GM12878 (cell line): ENCODE measurements at regions not wholly inside any gene's neighbourhood (a gene's known extent, or its start where the extent isn't known, plus 50 kb on each side); places are given as distances from the start of the nearest gene placed in this dataset.
A peak's percentile ranks its signal among the peaks of the same experiment; 100 is the strongest.

Experiments
- ATF2 ChIP-seq: IDR thresholded peaks from 2 replicates; pipeline ENCODE4 v1.6.1; 2012; ENCODE audit warnings: low read length, inconsistent platforms
- CBFB ChIP-seq: IDR thresholded peaks from 2 replicates; pipeline ENCODE4 v1.6.1; 2016; ENCODE audit warnings: antibody characterized with exemption, low read depth
- CEBPZ ChIP-seq: fragments of 150-350 bp; IDR thresholded peaks from 2 replicates; pipeline ENCODE4 v1.6.1; 2016; ENCODE audit warnings: low read depth, low read length
- GABPA ChIP-seq: IDR thresholded peaks from 2 replicates; pipeline ENCODE4 v1.6.1; 2014; ENCODE audit warnings: antibody characterized with exemption, low read depth, mild to moderate bottlenecking, inconsistent platforms
- JUNB ChIP-seq: IDR thresholded peaks from 2 replicates; pipeline ENCODE4 v1.6.1; 2016; ENCODE audit warnings: antibody characterized with exemption, mild to moderate bottlenecking
- MEF2B ChIP-seq: fragments of 450-650 bp; IDR thresholded peaks from 2 replicates; pipeline ENCODE4 v1.6.1; 2018; ENCODE audit warnings: mild to moderate bottlenecking, moderate library complexity; ENCODE audit not compliant: partially characterized antibody, poor library complexity, severe bottlenecking
- NFXL1 ChIP-seq: fragments of 450-650 bp; IDR thresholded peaks from 2 replicates; pipeline ENCODE4 v1.6.1; 2017; ENCODE audit warnings: antibody characterized with exemption, mild to moderate bottlenecking, borderline replicate concordance
- NR2F1 ChIP-seq: fragments of 450-650 bp; conservative IDR thresholded peaks from 2 replicates; pipeline ENCODE4 v1.6.1; 2017; ENCODE audit warnings: mild to moderate bottlenecking
- RBBP5 ChIP-seq: fragments of 200-600 bp; sonication (generic); conservative IDR thresholded peaks from 2 replicates; pipeline ENCODE4 v1.6.1; 2016
- RELB ChIP-seq: fragments of 450-650 bp; IDR thresholded peaks from 2 replicates; pipeline ENCODE4 v1.6.1; 2017; ENCODE audit warnings: low read depth, mild to moderate bottlenecking, moderate library complexity
- SMAD5 ChIP-seq: IDR thresholded peaks from 2 replicates; pipeline ENCODE4 v1.6.1; 2016; ENCODE audit warnings: antibody characterized with exemption, low read depth
- SMARCA5 ChIP-seq: fragments of 450-650 bp; IDR thresholded peaks from 2 replicates; pipeline ENCODE4 v1.6.1; 2017; ENCODE audit warnings: mild to moderate bottlenecking
- SREBF2 ChIP-seq: IDR thresholded peaks from 2 replicates; pipeline ENCODE4 v1.6.1; 2012; ENCODE audit warnings: mild to moderate bottlenecking, low read length
- SUZ12 ChIP-seq: fragments of 200-600 bp; sonication (generic); IDR thresholded peaks from one replicate; pipeline ENCODE4 v1.6.1; 2018; ENCODE audit warnings: antibody characterized with exemption, mild to moderate bottlenecking; ENCODE audit not compliant: unreplicated experiment
- TBL1XR1 ChIP-seq: IDR thresholded peaks from 2 replicates; pipeline ENCODE4 v1.6.1; 2012; ENCODE audit warnings: low read depth, low read length, improper control_type of control experiment
- TCF3 ChIP-seq: IDR thresholded peaks from 2 replicates; pipeline ENCODE4 v1.6.1; 2012; ENCODE audit warnings: low read depth, mild to moderate bottlenecking, low read length, borderline replicate concordance; ENCODE audit not compliant: insufficient read depth
- TF ChIP-seq, protein P1 (sequence below): IDR thresholded peaks from 2 replicates; pipeline ENCODE4 v1.6.1; 2012; ENCODE audit warnings: improper control_type of control experiment, low read depth, low read length; ENCODE audit not compliant: insufficient replicate concordance
- TF ChIP-seq, protein P2 (sequence below): IDR thresholded peaks from 2 replicates; pipeline ENCODE4 v1.6.1; 2012; ENCODE audit warnings: low read depth, low read length, improper control_type of control experiment
- TF ChIP-seq, protein P3 (sequence below): fragments of 450-650 bp; IDR thresholded peaks from 2 replicates; pipeline ENCODE4 v1.6.1; 2017; ENCODE audit warnings: borderline replicate concordance

GRCh38 chr13:50074843-50075242, 59.6 kb downstream of the KCNRG start (continued):
- TF ChIP-seq, protein P1, sequence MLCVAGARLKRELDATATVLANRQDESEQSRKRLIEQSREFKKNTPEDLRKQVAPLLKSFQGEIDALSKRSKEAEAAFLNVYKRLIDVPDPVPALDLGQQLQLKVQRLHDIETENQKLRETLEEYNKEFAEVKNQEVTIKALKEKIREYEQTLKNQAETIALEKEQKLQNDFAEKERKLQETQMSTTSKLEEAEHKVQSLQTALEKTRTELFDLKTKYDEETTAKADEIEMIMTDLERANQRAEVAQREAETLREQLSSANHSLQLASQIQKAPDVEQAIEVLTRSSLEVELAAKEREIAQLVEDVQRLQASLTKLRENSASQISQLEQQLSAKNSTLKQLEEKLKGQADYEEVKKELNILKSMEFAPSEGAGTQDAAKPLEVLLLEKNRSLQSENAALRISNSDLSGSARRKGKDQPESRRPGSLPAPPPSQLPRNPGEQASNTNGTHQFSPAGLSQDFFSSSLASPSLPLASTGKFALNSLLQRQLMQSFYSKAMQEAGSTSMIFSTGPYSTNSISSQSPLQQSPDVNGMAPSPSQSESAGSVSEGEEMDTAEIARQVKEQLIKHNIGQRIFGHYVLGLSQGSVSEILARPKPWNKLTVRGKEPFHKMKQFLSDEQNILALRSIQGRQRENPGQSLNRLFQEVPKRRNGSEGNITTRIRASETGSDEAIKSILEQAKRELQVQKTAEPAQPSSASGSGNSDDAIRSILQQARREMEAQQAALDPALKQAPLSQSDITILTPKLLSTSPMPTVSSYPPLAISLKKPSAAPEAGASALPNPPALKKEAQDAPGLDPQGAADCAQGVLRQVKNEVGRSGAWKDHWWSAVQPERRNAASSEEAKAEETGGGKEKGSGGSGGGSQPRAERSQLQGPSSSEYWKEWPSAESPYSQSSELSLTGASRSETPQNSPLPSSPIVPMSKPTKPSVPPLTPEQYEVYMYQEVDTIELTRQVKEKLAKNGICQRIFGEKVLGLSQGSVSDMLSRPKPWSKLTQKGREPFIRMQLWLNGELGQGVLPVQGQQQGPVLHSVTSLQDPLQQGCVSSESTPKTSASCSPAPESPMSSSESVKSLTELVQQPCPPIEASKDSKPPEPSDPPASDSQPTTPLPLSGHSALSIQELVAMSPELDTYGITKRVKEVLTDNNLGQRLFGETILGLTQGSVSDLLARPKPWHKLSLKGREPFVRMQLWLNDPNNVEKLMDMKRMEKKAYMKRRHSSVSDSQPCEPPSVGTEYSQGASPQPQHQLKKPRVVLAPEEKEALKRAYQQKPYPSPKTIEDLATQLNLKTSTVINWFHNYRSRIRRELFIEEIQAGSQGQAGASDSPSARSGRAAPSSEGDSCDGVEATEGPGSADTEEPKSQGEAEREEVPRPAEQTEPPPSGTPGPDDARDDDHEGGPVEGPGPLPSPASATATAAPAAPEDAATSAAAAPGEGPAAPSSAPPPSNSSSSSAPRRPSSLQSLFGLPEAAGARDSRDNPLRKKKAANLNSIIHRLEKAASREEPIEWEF, result peak; percentile 36
- TF ChIP-seq SREBF2 (no peak), CEBPZ (no peak), GABPA (0 out of 2 replicates have a peak, but pooled peaks have one; percentile 52), NR2F1 (no peak), TCF3 (no peak), SMAD5 (no peak), RBBP5 (no peak), TBL1XR1 (peak; percentile 86), JUNB (peak; percentile 93), MEF2B (peak; percentile 70), ATF2 (peak; percentile 85), RELB (no peak), CBFB (peak; percentile 71; the same call in 1 of the 2 replicates), SUZ12 (no peak), SMARCA5 (no peak), NFXL1 (no peak)
- TF ChIP-seq, protein P2, sequence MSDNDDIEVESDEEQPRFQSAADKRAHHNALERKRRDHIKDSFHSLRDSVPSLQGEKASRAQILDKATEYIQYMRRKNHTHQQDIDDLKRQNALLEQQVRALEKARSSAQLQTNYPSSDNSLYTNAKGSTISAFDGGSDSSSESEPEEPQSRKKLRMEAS, result no peak
- TF ChIP-seq, protein P3, sequence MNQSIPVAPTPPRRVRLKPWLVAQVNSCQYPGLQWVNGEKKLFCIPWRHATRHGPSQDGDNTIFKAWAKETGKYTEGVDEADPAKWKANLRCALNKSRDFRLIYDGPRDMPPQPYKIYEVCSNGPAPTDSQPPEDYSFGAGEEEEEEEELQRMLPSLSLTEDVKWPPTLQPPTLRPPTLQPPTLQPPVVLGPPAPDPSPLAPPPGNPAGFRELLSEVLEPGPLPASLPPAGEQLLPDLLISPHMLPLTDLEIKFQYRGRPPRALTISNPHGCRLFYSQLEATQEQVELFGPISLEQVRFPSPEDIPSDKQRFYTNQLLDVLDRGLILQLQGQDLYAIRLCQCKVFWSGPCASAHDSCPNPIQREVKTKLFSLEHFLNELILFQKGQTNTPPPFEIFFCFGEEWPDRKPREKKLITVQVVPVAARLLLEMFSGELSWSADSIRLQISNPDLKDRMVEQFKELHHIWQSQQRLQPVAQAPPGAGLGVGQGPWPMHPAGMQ, result no peak
